ENCODE measurements at regions not wholly inside any gene's neighbourhood (a gene's known extent, or its start where the extent isn't known, plus 50 kb on each side); places are given as distances from the start of the nearest gene placed in this dataset.
"Not testable (repeated sequence)": the region's sequence is repeated elsewhere in the genome, so short reads cannot be mapped to it uniquely, and the experiment has no call there.

DNA sequence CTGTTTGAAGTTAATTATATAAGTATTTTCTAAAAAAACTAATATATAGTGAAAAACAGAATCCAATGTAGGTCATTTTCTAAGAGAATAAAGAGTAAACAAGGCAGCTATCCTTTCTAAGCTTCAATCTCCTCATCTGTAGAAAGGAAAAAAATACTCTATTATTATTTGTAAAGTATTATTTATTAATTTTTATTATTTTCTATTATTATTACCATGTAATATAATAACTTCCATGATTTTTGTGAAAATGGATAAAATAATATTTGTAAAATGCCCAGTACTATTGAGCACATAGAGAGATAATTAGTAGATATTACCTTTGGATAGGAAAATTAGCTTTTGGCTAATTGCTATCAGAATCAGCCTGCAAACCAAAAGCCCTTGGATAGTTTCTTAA lies 684.4 kb downstream of the MTRR start:
- no peaks in the 10 kb centered on the region for H3K36me3 ChIP-seq (ENCODE audit: control insufficient read depth, insufficient read depth, low read length)
- TF ChIP-seq CTCF (IDR thresholded peaks at IDR 0.05; ENCODE audit: insufficient read depth, low read length, poor library complexity, severe bottlenecking) = no peak
- no peaks in the 10 kb centered on the region for H3K27me3 ChIP-seq (replicated peaks; ENCODE audit: control insufficient read depth, insufficient read depth, low read length)
- no peak for DNase-seq (ENCODE audit: extremely low read depth, insufficient read length)
- H3K4me3 ChIP-seq (replicated peaks; ENCODE audit: low read depth, low read length) = no peak overlapping the region

DNA sequence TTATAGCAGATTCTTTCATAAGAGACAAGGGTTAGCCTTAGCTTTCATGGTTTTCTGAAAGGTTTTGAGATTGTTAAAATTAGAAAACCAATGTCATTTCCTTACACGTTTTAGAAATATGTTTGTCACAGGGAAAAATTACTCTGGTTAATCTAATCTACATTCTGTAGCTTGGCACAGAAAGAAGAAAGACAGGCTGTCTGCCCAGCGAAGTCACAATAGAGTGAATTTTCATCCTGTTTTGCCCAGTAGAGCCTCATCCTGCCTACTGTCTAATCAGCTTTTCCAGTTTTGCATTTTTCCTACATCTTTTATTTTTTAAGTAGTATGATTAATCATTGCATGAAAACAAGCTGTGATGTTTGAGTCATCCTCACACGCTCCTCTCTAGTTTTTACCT lies 688.8 kb downstream of the MTRR start:
- TF ChIP-seq CTCF (IDR thresholded peaks at IDR 0.05; ENCODE audit: insufficient read depth, low read length, poor library complexity, severe bottlenecking) = no peak
- no peak for DNase-seq (ENCODE audit: extremely low read depth, insufficient read length)
- Histone ChIP-seq H3K4me3 (replicated peaks; ENCODE audit: low read depth, low read length) (no peak overlapping the region), H3K27me3 (replicated peaks; ENCODE audit: control insufficient read depth, insufficient read depth, low read length) (no peaks in the 10 kb centered on the region), H3K36me3 (ENCODE audit: control insufficient read depth, insufficient read depth, low read length) (no peaks in the 10 kb centered on the region)

GRCh38 chr5:8560776-8561175 lies 691.8 kb downstream of the MTRR start:
- H3K36me3 ChIP-seq (ENCODE audit: control insufficient read depth, insufficient read depth, low read length) = no peaks in the 10 kb centered on the region
- no peaks in the 10 kb centered on the region for H3K27me3 ChIP-seq (replicated peaks; ENCODE audit: control insufficient read depth, insufficient read depth, low read length)
- no peak overlapping the region for H3K4me3 ChIP-seq (replicated peaks; ENCODE audit: low read depth, low read length)
- DNase-seq (ENCODE audit: extremely low read depth, insufficient read length) = no peak
- TF ChIP-seq CTCF (IDR thresholded peaks at IDR 0.05; ENCODE audit: insufficient read depth, low read length, poor library complexity, severe bottlenecking) = no peak

- Histone ChIP-seq H3K4me3 (replicated peaks; ENCODE audit: low read depth, low read length) (no peak overlapping the region), H3K27me3 (replicated peaks; ENCODE audit: control insufficient read depth, insufficient read depth, low read length) (no peaks in the 10 kb centered on the region), H3K36me3 (ENCODE audit: control insufficient read depth, insufficient read depth, low read length) (no peaks in the 10 kb centered on the region)
- no peak for DNase-seq (ENCODE audit: extremely low read depth, insufficient read length)
- TF ChIP-seq CTCF (IDR thresholded peaks at IDR 0.05; ENCODE audit: insufficient read depth, low read length, poor library complexity, severe bottlenecking) = no peak
Measured at GRCh38 chr5:8561224-8561840, 692.4 kb downstream of the MTRR start.

DNA sequence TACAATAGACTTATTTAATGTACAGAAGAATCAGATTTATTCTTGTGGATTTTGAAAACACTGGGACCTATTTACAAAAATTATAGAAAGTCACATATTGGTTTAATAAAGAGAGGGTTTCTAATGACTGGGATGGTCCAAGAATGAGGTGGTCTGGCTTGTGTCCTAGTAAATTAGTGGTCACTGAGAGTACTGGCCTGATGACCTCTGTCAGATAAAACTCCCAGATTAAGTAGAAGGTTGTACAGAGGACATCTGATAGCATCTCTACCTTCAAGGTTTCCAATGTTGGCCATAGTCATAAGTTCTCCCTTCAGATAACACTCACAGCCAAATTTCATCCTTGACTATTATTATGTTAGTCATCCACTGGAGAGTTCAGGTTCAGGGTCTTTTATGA lies 692.9 kb downstream of the MTRR start:
- no peak overlapping the region for H3K4me3 ChIP-seq (replicated peaks; ENCODE audit: low read depth, low read length)
- H3K27me3 ChIP-seq (replicated peaks; ENCODE audit: control insufficient read depth, insufficient read depth, low read length) = no peaks in the 10 kb centered on the region
- no peak for DNase-seq (ENCODE audit: extremely low read depth, insufficient read length)
- TF ChIP-seq CTCF (IDR thresholded peaks at IDR 0.05; ENCODE audit: insufficient read depth, low read length, poor library complexity, severe bottlenecking) = no peak
- H3K36me3 ChIP-seq (ENCODE audit: control insufficient read depth, insufficient read depth, low read length) = no peaks in the 10 kb centered on the region

DNA sequence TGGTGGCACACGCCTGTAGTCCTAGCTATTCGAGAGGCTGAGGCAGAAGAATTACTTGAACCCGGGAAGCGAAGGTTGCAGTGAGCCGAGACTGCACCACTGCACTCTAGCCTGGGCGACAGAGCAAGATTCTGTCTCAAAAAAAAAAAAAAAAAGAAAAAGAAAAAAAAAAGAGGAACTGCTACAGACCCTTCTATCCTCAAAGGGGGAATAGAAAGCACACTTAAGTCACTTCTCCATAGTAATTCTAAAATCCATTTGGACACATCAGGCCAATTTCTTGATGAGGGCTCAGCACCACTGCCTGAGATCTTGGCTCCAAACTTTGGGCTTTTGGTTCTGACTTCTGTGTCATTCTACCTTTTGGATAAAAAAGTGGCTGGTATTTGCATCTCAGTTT lies 694.6 kb downstream of the MTRR start:
- H3K27me3 ChIP-seq (replicated peaks; ENCODE audit: control insufficient read depth, insufficient read depth, low read length); H3K4me3 ChIP-seq (replicated peaks; ENCODE audit: low read depth, low read length); H3K36me3 ChIP-seq (ENCODE audit: control insufficient read depth, insufficient read depth, low read length); DNase-seq (ENCODE audit: extremely low read depth, insufficient read length): not testable (repeated sequence)

Data from GM06990 (cell line).